ENCODE measurements at regions not wholly inside any gene's neighbourhood (a gene's known extent, or its start where the extent isn't known, plus 50 kb on each side); places are given as distances from the start of the nearest gene placed in this dataset.

GRCh38 chr4:23962462-23962861, 72.6 kb upstream of the PPARGC1A start:
- DNase-seq (ENCODE audit: low read depth in 1 of 2, low spot score in 2 of 2) (no peak), FAIRE-seq (no peak)
- no peak overlapping the region for H4K8ac ChIP-seq (ENCODE audit: extremely low read depth, insufficient read depth, low read length)
- no peaks in the 10 kb centered on the region for H3K9me3 ChIP-seq (ENCODE audit: insufficient read depth in 2 of 2, low read depth in 1 of 2, low read length in 1 of 2)
- H3K4me1 ChIP-seq (replicated peaks in 1 of 4; ENCODE audit: control insufficient read depth in 3 of 4, insufficient read depth in 4 of 4, low read length in 3 of 4), result peaks cover 0 to 2% (median 0%) of the 10 kb centered on the region in 4 experiments; a peak in 1 of 7 replicates
- H3K79me1 ChIP-seq (ENCODE audit: low read depth, low read length), result no peaks in the 10 kb centered on the region
- WGBS, 2 experiments (ENCODE audit: extremely low coverage in 1 of 2, insufficient coverage in 1 of 2, insufficient read length in 1 of 2, insufficient replicate concordance in 2 of 2, low coverage in 1 of 2, low lambda C conversion rate in 2 of 2, missing lambda C conversion rate in 1 of 2), result 86% methylated on average over 2 of the region's 2 CpGs; no CpG with 5 or more reads in 1 of the 2 experiments
- no peaks in the 10 kb centered on the region for H3K23me2 ChIP-seq (ENCODE audit: low read depth, low read length)
- no peak overlapping the region for H2AK5ac ChIP-seq (ENCODE audit: low read depth, low read length)
- H2BK12ac ChIP-seq (ENCODE audit: low read depth, low read length), result no peak overlapping the region
- no peak overlapping the region for H3K4me3 ChIP-seq (ENCODE audit: extremely low read depth in 1 of 4, insufficient read depth in 2 of 4, low read depth in 3 of 4, low read length in 4 of 4)
- H4K20me1 ChIP-seq (replicated peaks in 1 of 2; ENCODE audit: control insufficient read depth in 1 of 2, insufficient read depth in 2 of 2, low read length in 2 of 2), result no peaks in the 10 kb centered on the region
- no peaks in the 10 kb centered on the region for H3K27me3 ChIP-seq (replicated peaks in 1 of 4; ENCODE audit: control insufficient read depth in 3 of 4, extremely low read depth in 1 of 4, insufficient read depth in 3 of 4, low read length in 3 of 4)
- no peak overlapping the region for H2AFZ ChIP-seq (ENCODE audit: low read length)
- no peak overlapping the region for H3K27ac ChIP-seq (ENCODE audit: low read depth, low read length)
- no peak overlapping the region for H3K14ac ChIP-seq (ENCODE audit: insufficient read length)
- no peak overlapping the region for H3K18ac ChIP-seq (ENCODE audit: extremely low read depth, low read length)
- no peaks in the 10 kb centered on the region for H3K36me3 ChIP-seq (ENCODE audit: control insufficient read depth in 2 of 4, insufficient read depth in 4 of 4, low read length in 3 of 4)
- no peak overlapping the region for H4K91ac ChIP-seq (replicated peaks; ENCODE audit: insufficient read length, low read length)
- ChIA-PET CTCF (ENCODE audit: partially characterized antibody) (interaction anchor here (1.5 kb wide), 1 partner anchor 15 kb away, joined by 3 read pairs; no protein-coding TSS in a partner anchor), POLR2A (ENCODE audit: partially characterized antibody) (no interaction called here)
- H3K56ac ChIP-seq (replicated peaks; ENCODE audit: insufficient read length, low read depth, low read length), result no peak overlapping the region
- H3K23ac ChIP-seq (ENCODE audit: insufficient read length), result no peak overlapping the region
- H2BK5ac ChIP-seq (ENCODE audit: low read depth, low read length), result no peak overlapping the region
- H3K79me2 ChIP-seq (ENCODE audit: control insufficient read depth in 1 of 2, insufficient read depth in 2 of 2, low read length in 2 of 2), result no peaks in the 10 kb centered on the region
- H3K9ac ChIP-seq (replicated peaks in 1 of 4; ENCODE audit: extremely low read depth in 1 of 4, low read depth in 3 of 4, low read length in 3 of 4), result no peak overlapping the region
- H2BK120ac ChIP-seq (replicated peaks; ENCODE audit: low read depth, low read length), result no peak overlapping the region
- no peak overlapping the region for H2BK15ac ChIP-seq (ENCODE audit: low read length)
- no peak overlapping the region for H3K4me2 ChIP-seq (ENCODE audit: insufficient read depth in 1 of 2, low read depth in 2 of 2, low read length in 2 of 2)
- H4K5ac ChIP-seq (ENCODE audit: insufficient read length, low read depth, low read length), result no peak overlapping the region
- no peak overlapping the region for H3K4ac ChIP-seq (replicated peaks; ENCODE audit: insufficient read length, low read depth, low read length)
- H2BK20ac ChIP-seq (ENCODE audit: low read length), result no peak overlapping the region
- TF ChIP-seq CEBPB (IDR thresholded peaks at IDR 0.05; ENCODE audit: low read depth, low read length) (no peak), NANOG (IDR thresholded peaks at IDR 0.05; ENCODE audit: insufficient read depth, low read depth, low read length, poor library complexity, severe bottlenecking) (no peak), ATF2 (IDR thresholded peaks at IDR 0.05; ENCODE audit: low read length) (no peak), KDM5A (IDR thresholded peaks at IDR 0.05; ENCODE audit: low read length) (no peak), CTBP2 (IDR thresholded peaks at IDR 0.05; ENCODE audit: borderline replicate concordance, insufficient read depth, insufficient read length, low read length) (no peak), HDAC6 (IDR thresholded peaks at IDR 0.05; ENCODE audit: low read depth, low read length) (no peak), RXRA (IDR thresholded peaks at IDR 0.05; ENCODE audit: insufficient read depth, low read depth, low read length) (no peak), PHF8 (conservative IDR thresholded peaks at IDR 0.05; ENCODE audit: low read depth, low read length) (no peak), KDM4A (IDR thresholded peaks at IDR 0.05; ENCODE audit: low read depth, low read length, severe bottlenecking) (no peak), KDM1A (IDR thresholded peaks at IDR 0.05; ENCODE audit: borderline replicate concordance, low read length) (no peak), MAX (IDR thresholded peaks at IDR 0.05) (no peak), JUND (IDR thresholded peaks at IDR 0.05; ENCODE audit: low read length) (no peak), JUN (IDR thresholded peaks at IDR 0.05; ENCODE audit: low read depth, low read length) (no peak)
